Gastrocnemius medialis (tissue), 4 donors: ENCODE measurements at regions not wholly inside any gene's neighbourhood (a gene's known extent, or its start where the extent isn't known, plus 50 kb on each side); places are given as distances from the start of the nearest gene placed in this dataset.

Source experiments
- ATAC-seq, 2 donors: fragments of 150-250 bp; one replicate each; pipeline ENCODE4 v1.9.1; 2016
- DNase-seq, 2 donors: peaks; one replicate each; pipeline ENCODE4 v3.0.0-alpha.2; 2019
- H3K27ac ChIP-seq, 4 donors: fragments of 200-600 bp; sonication (generic); 1 replicate in 1 of 4; 2 replicates in 3 of 4; pipeline ENCODE4 v1.5.1; 2016 to 2018; ENCODE audit warnings: mild to moderate bottlenecking in 2 of 4, moderate library complexity in 1 of 4
- H3K27me3 ChIP-seq, 3 donors: fragments of 200-600 bp; sonication (generic) in 2 of 3; 1 replicate in 1 of 3; 2 replicates in 2 of 3; pipeline versions ENCODE4 v1.5.1 to v1.6.0; 2016 to 2019; ENCODE audit warnings: mild to moderate bottlenecking in 1 of 3, moderate library complexity in 1 of 3
- H3K36me3 ChIP-seq, 2 donors: fragments of 200-600 bp; sonication (generic) in 1 of 2; one replicate each; pipeline ENCODE4 v1.5.1; 2017 to 2018
- H3K4me1 ChIP-seq, 2 donors: fragments of 200-600 bp; sonication (generic) in 1 of 2; one replicate each; pipeline ENCODE4 v1.5.1; 2016 to 2017; ENCODE audit warnings: mild to moderate bottlenecking in 2 of 2
- H3K4me3 ChIP-seq, 4 donors: fragments of 200-600 bp; sonication (generic) in 3 of 4; 1 replicate in 1 of 4; 2 replicates in 3 of 4; pipeline ENCODE4 v1.5.1; 2016 to 2019; ENCODE audit warnings: mild to moderate bottlenecking in 2 of 4
- H3K9me3 ChIP-seq, 3 donors: fragments of 200-600 bp; sonication (generic) in 2 of 3; 1 replicate in 1 of 3; 2 replicates in 2 of 3; pipeline ENCODE4 v1.5.1; 2016 to 2019
- POLR2A ChIP-seq, 2 donors: fragments of 450-650 bp; IDR thresholded peaks; one replicate each; pipeline ENCODE4 v1.6.1; 2017; ENCODE audit warnings: antibody characterized with exemption in 2 of 2, mild to moderate bottlenecking in 2 of 2, moderate library complexity in 2 of 2
- in situ Hi-C, 4 donors: fragments of 200-750 bp; cut with MboI; loops; one replicate each; pipeline versions ENCODE4 v1.15.0 to v1.8.0; 2017; ENCODE audit warnings: low sequenced_read_pairs in 4 of 4
- intact Hi-C: fragments of 100-400 bp; cut with DNase I; formaldehyde crosslinking; loops from one replicate; pipeline ENCODE4 v1.15.1; 2023; ENCODE audit warnings: low total_unique reads
- TF ChIP-seq, protein P1 (sequence below), 5 experiments: fragments of 450-650 bp in 3 of 5; fragments of 200-600 bp in 2 of 5; sonication (generic) in 2 of 5; IDR thresholded peaks in 4 of 5; conservative IDR thresholded peaks in 1 of 5; 1 replicate in 4 of 5; 2 replicates in 1 of 5; pipeline ENCODE4 v1.5.1; 2016 to 2019; ENCODE audit warnings: antibody characterized with exemption in 5 of 5, mild to moderate bottlenecking in 3 of 5, moderate library complexity in 3 of 5

DNA sequence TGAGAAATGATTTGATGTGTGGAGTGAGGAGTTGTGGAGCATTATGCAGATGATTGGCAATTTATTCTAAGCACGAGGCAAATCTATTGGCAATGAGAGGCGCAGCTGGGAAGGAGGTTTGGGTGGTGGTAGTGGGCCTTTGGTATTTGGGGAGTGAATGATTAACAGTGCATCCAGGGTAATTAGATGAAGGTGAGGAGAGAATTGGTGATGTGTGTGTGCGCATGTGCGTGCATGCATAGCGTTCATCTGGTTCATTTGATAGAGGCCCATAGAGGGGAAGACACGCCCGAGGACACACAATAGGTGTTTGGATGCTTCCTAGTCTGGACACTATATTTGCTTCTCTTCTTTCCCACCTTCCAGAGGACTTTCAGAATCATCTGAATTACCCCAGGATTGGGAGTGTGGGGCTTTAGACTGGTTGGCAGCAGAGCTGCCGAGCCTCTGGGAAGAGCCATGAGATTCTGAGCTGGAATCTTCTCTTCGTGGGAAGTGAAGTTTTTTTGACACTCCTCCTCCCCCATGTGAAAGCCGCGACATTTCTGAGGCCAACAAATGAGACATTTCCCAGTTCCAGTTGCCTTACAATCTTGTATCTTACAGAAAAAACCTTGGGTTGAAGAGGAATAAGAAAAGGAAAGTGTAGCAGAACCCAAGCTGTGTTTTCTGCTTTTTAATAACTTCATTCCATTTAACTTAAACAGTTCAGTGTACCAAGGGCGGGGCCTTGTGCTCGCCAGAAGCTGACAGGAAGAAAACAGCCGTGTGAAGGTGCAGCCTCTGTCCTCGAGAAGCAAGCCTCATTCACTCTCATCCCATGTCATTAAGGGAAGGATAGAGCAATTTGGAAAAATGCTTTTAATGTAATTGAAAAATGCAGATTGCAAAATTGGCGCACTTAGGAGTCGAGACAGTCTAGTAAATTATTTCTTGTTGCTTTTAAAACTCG is 65.2 kb downstream of the SLC25A47 start:
- no peak for ATAC-seq
- intact Hi-C loops: no loop called here
- in situ Hi-C loops: loop anchor here in 2 of 4 donors (10.0 to 25.0 kb wide), 2 partner anchors 256 to 401 kb away; no protein-coding TSS in a partner anchor
- H3K27ac ChIP-seq: no peak overlapping the region
- no peak for DNase-seq
- H3K36me3 ChIP-seq: no peaks in the 10 kb centered on the region
- no peaks in the 10 kb centered on the region for H3K27me3 ChIP-seq
- H3K9me3 ChIP-seq: no peaks in the 10 kb centered on the region
- peaks cover 0 to 10% of the 10 kb centered on the region in 2 donors for H3K4me1 ChIP-seq
- no peak for TF ChIP-seq POLR2A (IDR thresholded peaks at IDR 0.05)
- TF ChIP-seq, protein P1, sequence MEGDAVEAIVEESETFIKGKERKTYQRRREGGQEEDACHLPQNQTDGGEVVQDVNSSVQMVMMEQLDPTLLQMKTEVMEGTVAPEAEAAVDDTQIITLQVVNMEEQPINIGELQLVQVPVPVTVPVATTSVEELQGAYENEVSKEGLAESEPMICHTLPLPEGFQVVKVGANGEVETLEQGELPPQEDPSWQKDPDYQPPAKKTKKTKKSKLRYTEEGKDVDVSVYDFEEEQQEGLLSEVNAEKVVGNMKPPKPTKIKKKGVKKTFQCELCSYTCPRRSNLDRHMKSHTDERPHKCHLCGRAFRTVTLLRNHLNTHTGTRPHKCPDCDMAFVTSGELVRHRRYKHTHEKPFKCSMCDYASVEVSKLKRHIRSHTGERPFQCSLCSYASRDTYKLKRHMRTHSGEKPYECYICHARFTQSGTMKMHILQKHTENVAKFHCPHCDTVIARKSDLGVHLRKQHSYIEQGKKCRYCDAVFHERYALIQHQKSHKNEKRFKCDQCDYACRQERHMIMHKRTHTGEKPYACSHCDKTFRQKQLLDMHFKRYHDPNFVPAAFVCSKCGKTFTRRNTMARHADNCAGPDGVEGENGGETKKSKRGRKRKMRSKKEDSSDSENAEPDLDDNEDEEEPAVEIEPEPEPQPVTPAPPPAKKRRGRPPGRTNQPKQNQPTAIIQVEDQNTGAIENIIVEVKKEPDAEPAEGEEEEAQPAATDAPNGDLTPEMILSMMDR (IDR thresholded peaks at IDR 0.05 in 4 of 5, conservative IDR thresholded peaks at IDR 0.05 in 1 of 5): no peak
- H3K4me3 ChIP-seq: no peak overlapping the region

DNA sequence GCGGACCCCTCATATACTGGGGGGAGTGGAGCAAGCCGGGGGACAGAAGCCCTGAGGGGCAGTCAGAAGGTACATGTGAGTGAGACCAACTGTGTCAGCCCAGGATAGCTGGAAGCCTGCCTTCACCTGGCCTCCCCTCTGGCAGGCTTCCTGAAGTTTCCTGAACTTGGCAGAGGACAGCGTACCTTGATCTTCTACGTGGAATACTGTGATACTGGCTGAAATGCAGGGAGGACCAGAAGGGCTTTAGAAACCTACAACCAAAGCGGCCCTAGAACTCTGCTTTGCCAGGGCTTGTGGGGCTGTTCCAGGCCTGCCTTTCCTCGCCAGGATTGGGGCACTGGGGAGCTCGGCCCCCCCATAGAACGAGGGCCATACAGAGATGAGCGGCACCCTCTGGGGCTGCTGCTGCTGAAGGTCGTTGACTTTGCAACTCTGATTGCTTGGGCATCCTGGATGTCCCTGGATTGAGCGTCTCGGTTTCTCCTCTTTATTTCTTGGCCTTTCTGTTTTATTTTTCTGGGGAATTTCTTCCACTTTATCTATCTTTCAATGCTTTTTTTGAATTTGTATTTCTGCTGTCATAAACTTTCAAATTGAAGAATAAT is 66.5 kb downstream of the SLC25A47 start:
- in situ Hi-C loops: loop anchor here in 2 of 4 donors (10.0 to 25.0 kb wide), 2 partner anchors 255 to 402 kb away; no protein-coding TSS in a partner anchor
- TF ChIP-seq POLR2A (IDR thresholded peaks at IDR 0.05): no peak
- TF ChIP-seq, protein P1 (IDR thresholded peaks at IDR 0.05 in 4 of 5, conservative IDR thresholded peaks at IDR 0.05 in 1 of 5): no peak
- peaks cover 0 to 7% of the 10 kb centered on the region in 2 donors for H3K4me1 ChIP-seq

DNA sequence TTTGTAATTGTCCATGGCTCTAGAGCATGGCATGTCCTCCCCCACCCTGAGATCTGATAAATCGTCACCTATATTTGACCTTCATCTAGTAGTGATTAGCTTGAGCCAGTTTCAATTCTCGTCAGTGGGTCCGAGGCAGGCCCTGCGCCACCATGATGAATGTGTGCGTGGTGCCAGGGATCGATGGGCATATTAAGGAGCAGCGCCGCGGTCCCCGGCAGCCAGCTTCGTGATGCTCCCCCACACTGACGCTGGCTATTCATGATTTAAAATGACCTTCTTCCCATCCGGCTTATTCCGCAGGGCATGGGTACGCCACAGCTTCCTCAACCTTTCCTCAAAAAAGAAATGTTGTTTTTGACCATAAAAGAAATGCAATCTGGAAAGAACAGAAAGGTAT is 68.0 kb downstream of the SLC25A47 start:
- Histone ChIP-seq H3K27me3 (no peaks in the 10 kb centered on the region), H3K36me3 (no peaks in the 10 kb centered on the region), H3K4me1 (peaks cover 0 to 7% of the 10 kb centered on the region in 2 donors), H3K9me3 (no peaks in the 10 kb centered on the region), H3K27ac (no peak overlapping the region), H3K4me3 (no peak overlapping the region)
- ATAC-seq: no peak
- no peak for DNase-seq
- in situ Hi-C loops: loop anchor here in 1 of 4 donors (25.0 kb wide), 1 partner anchor 404 kb away; no protein-coding TSS in a partner anchor
- intact Hi-C loops: no loop called here
- no peak for TF ChIP-seq POLR2A (IDR thresholded peaks at IDR 0.05)
- TF ChIP-seq, protein P1 (IDR thresholded peaks at IDR 0.05 in 4 of 5, conservative IDR thresholded peaks at IDR 0.05 in 1 of 5): no peak

More for the DNA sequence above, 66.5 kb downstream of the SLC25A47 start:
- DNase-seq (no peak), ATAC-seq (no peak)
- H3K27me3 ChIP-seq: no peaks in the 10 kb centered on the region
- no peaks in the 10 kb centered on the region for H3K9me3 ChIP-seq
- H3K4me3 ChIP-seq: no peak overlapping the region
- intact Hi-C loops: no loop called here
- H3K27ac ChIP-seq: no peak overlapping the region
- H3K36me3 ChIP-seq: no peaks in the 10 kb centered on the region

DNA sequence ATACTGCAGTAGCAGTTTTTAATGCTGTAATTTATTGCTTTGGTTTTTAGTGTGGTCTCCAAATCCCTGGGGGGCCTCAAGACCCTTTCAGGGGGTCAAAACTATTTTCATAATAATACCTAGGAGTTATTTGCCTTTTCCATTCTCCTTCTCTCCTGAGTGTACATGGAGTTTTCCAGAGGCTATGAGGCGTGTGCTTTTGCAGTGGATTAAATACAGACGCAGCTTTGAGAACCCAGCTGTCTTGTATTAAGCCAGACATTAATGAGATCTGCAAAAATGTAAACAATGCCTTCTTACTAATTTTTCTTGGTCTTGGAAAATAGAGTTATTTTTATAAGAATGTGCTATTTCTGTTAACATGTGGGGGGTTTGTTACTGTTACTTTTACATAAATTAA is 68.6 kb downstream of the SLC25A47 start:
- Histone ChIP-seq H3K27me3 (no peaks in the 10 kb centered on the region), H3K9me3 (no peaks in the 10 kb centered on the region), H3K27ac (no peak overlapping the region), H3K4me3 (no peak overlapping the region), H3K36me3 (no peaks in the 10 kb centered on the region), H3K4me1 (peaks cover 0 to 7% of the 10 kb centered on the region in 2 donors)
- in situ Hi-C loops (loop anchor here in 1 of 4 donors (25.0 kb wide), 1 partner anchor 404 kb away; no protein-coding TSS in a partner anchor), intact Hi-C loops (no loop called here)
- DNase-seq (no peak), ATAC-seq (no peak)
- TF ChIP-seq, protein P1 (IDR thresholded peaks at IDR 0.05 in 4 of 5, conservative IDR thresholded peaks at IDR 0.05 in 1 of 5): no peak
- TF ChIP-seq POLR2A (IDR thresholded peaks at IDR 0.05): no peak
